Glomerular visceral epithelial cell (primary cell): ENCODE measurements at regions not wholly inside any gene's neighbourhood (a gene's known extent, or its start where the extent isn't known, plus 50 kb on each side); places are given as distances from the start of the nearest gene placed in this dataset.

Experiments used
- DNase-seq: peaks from one replicate; pipeline ENCODE4 v3.0.0-alpha.2; 2016; ENCODE audit errors: extremely low spot score

DNA sequence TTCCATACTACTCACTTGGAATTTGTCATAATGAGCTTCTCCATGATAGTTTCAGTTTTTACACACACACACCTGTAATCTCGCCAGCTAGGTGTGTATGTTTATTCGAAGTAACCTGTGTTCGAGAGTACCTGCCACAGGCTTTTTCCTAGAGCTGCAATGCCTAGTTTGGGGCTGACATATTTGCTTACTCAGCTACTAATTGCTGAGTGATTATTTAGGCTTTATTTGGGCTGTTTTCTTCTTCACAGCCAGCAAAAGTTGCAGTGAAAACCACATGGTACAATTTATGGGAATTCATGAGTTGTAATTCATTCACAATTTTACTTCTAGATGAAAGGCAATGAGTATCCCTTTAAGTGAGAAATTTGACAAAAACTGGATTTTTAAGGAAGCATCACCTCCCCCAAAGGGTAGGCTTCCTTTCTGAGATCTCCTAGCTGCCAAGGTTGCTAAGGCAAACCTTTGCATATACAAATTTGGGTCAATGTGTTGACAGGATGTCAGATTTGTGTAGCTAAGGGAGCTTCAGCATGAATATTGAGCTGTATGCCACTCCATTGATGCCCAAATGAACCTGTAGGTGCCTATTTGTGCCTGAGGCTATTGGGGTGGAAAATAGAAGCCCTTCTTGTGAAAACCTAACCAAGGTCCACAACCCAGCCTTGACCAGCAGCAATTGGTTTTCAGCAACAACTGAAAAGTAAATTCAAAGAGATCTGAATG lies 108.7 kb upstream of the OTX2 start:
- no peak for DNase-seq

DNA sequence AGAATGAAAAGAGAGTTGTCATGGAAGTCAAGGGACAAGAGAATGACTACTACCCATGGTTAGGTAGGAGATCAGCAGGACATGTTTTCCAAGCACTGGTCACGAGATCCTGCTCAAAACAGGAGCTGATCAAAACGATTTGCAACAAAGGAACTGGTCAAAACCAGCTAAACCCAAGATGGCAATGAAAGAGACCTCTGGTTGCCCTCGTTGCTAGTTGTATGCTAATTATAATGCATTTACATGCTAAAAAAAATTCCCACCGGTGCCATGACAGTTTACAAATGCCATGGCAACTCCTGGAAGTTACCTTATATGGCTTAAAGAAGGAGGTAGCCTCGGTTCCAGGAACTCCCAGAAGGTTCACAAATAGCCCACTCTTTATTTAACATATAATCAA lies 95.0 kb upstream of the OTX2 start:
- DNase-seq, result no peak

DNA sequence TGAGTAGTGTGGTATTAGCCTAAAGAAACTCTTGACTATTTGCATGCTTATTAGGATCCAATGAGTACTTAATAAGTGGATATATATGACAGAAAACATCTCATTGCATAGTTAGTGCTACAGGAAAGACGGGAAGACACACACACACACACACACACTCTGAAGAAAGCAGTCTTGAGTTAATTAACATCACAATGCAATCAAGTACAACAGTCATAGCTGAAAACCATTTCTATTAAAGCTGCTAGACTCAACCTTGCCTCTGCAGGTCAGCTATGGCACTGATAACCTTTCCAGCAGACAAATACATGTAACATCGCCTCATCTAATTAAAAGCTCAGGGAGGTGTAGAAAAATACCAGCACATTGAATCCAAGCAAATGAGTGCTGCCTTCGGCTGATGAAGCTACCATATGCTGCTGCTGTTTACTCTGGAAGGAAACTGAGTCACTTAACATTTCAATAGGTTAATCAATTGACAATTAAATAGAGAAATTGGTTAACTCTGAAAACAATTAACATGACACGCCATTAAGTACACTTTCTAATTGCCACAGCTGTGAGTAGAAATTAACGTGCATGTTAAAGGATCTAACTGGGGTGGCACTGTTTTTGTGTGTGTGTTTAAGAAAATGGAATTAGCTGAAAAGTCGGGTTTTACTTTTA lies 93.2 kb upstream of the OTX2 start:
- DNase-seq, result no peak

DNA sequence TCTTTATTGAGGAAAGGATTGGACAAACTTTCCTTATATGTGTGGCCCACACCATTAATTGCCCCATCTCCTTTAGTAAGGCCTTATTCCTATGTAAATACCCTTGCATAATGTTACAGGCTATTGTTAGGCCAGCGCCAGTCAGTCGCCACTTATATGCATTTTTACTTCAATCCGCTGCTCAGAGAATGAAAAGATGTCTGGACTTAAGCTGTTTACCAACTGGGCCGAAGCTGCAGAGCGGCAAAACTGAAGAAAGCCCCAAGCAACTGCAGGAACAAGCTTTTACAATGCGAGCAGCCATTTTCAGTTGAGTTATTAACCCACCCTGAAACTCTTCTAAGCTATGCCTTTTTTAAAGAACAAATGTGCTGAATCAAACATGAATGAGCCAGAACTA lies 92.1 kb upstream of the OTX2 start:
- no peak for DNase-seq

DNA sequence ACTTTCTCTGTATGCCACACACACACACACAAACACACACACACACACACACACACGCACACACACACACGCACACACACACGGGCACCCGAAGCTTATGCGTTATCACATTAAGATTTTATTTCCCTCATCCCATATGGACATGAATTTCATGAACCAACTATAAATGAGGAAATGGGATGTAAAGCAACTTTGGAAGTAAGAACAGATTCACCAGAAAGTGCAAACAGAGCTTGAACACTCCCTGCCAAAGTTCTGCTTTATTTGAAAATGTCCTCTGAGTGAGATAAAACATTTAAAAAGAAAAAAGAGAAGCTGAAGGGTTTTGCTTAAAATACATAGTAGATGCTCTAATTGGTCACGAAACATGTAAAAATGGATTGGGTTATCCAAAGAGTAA lies 90.4 kb upstream of the OTX2 start:
- DNase-seq, result no peak

DNA sequence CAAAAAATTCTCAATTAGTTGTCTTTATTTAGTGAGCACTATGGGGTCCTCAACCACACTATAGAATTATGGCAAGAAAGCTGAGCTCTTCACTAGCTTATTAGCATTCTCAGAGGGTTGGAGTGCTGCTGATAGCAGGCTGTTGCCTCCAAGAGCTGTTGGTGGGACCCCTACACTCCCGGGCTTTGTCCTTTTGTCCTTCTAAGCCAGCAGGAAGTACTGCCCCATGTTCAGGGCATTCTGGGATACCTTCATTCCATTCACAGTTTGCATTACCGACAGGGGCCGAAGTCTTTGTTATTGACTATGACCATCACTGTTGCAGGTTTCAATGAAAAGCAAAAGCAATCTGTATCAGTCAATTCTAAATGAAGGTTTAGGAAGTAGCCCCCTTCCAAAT lies 89.5 kb upstream of the OTX2 start:
- no peak for DNase-seq

DNA sequence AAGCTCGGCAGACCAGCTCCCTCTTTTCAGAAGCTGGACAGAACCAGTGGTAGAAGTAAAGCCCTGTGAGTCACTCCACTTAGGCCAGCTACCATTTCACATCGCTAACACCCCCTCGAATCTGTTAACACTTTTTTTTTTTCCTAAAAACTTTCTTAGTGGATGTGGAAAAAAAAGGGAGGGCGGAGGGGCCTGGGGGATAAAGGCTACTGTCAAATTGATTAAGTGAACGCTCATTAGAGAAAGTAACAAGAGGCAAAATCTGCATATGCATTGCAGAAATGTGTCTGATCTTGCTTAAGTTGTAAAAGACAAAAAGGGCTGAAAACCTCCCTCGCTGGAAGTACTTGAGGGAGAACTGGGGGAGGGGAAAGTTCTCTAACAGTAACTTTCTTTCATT lies 86.6 kb upstream of the OTX2 start:
- DNase-seq, result no peak

DNA sequence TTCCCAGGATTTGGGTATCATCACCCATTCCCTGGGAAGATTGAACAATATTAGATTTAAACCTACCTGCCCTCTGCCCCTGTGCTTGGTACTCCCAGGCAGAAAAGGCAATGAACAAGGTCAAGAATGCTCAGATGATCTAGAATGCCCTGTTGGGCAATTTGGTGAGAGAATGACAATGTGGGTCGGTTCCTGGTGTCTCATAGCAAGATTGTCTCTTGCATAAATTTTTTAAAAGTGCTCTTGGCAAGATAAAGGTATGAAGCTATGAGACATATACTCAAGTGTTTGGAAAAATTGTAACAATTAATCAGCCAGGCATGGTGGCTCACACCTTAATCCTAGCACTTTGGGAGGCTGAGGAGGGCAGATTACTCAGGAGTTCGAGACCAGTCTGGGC lies 86.0 kb upstream of the OTX2 start:
- DNase-seq, result no peak

DNA sequence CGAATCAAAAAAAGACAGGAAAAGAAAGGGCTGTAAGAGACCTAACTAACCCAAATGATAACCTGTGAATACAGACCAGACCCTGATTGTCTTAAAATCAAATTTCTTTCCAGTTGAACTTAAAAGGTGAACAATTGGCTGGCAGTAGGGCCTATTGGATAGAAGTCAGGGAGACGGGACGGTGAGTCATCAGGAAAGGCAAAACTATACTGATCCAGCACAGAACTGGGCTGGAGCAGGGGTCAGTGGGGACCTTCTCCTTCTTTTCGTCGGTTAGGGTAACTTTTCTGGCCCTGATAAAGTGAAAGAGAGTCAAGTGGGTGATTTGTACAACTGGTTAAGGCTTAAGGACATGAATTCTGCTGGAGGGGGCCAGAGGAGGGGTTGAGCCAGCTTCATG lies 84.9 kb upstream of the OTX2 start:
- DNase-seq, result no peak

DNA sequence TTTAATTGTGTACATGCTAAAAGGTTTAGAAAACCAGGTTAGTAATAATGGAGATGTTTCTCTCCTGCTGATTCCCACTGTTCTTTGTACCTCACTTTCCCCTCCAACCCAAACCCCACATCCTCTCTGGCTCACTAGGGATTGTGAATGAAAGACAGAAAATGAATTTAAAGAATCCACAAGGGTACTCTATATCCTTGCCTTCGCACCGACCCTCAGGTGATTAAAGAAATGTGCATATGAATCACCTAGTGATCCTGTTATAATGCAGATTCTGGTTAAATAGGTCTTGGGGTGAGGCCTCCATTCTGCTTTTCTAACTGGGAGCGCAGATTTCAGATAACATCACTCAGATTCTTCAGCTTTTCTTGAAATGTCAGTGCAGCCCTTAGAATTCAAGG lies 84.3 kb upstream of the OTX2 start:
- no peak for DNase-seq

DNA sequence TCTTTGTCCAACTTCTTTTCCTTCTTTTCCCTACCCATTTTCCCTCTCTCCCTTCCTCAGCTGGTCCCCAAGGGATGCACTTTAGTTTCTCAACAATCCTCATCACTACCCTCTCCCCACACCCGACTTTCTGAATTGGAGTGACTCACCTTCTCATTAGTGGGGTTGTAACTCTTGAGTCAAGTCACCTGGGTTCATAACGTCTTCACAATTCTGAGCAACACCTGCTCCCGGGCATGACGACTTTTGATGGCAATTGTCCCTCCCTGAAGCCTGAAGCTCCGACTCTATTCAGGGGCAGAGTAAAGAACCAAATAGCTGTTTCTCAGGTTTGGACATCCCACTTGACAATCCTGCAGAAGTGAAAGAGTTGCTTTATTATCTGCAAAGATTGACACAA lies 82.7 kb upstream of the OTX2 start:
- no peak for DNase-seq

DNA sequence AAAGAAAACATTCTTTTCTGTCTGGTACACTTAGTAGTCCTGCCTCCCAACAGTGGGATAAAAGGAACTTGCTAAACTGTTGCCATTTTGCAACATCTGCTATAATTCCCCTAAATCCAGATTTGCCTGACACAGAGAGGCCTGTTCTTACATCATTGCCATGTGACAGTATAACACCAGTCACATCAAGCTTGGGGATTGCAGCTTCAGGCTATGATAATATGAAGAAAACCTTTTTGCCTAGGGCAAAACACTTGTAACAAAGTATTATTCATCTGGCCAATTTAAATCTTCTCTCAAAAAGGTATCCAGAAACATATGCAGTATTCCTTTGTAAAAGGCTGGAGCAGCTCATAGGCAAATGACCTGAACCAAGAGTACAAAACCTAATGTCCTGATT lies 80.9 kb upstream of the OTX2 start:
- DNase-seq, result no peak

DNA sequence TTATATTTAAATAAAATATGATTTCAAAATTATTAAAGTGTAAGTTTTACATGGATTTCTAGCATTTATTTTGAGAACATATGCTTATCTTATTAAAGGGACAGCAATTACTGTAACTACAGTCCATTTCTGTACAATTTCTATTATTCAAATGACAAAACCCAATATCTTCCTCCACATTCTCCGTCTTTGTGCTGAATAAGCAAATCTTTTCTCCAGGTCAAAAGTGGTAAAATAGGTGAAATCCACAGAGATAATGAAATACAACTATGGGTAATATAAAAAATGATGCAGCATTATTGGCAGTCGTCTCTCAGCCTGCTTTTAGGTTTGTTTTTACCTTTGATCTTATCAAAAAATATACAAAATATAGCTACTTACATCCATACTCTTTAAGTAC lies 79.4 kb upstream of the OTX2 start:
- no peak for DNase-seq

DNA sequence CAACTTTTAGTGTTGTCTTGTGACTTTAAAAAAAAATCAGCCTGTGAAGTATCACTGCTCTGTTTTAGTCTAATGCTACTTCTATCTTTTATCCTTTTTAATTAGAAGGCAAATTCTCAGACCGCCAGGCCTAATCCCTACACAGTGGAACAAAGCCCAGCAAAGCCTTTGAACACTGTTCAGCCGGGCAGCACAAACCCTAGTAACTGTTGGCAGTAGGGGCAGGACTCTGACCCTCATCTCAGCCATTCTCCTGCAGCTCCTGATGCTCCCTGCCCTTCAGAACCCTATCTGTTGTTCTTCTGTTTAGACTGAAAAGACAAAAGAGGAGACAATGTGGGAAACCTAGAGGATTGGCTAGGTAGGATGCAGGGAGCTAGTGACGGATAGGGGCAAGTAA lies 78.0 kb upstream of the OTX2 start:
- DNase-seq, result no peak

DNA sequence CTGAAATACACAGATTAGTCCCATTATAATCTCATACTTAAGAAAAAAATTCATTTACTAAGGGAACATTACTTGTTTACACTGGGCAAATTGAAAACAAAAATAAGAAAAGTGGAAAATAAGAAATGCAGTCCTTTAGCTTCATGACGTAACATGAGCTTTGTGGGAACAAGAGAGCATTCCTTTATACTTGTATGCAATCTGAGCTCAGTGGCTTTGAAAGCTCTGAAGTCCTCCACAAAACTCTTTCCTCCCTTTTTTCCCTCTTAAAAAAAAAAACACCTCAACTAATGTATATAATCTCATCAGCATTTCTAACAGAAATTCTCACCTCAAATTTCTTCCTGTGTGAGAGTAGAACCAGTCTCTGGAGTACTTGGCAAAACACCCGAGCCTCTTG lies 76.9 kb upstream of the OTX2 start:
- DNase-seq, result no peak

DNA sequence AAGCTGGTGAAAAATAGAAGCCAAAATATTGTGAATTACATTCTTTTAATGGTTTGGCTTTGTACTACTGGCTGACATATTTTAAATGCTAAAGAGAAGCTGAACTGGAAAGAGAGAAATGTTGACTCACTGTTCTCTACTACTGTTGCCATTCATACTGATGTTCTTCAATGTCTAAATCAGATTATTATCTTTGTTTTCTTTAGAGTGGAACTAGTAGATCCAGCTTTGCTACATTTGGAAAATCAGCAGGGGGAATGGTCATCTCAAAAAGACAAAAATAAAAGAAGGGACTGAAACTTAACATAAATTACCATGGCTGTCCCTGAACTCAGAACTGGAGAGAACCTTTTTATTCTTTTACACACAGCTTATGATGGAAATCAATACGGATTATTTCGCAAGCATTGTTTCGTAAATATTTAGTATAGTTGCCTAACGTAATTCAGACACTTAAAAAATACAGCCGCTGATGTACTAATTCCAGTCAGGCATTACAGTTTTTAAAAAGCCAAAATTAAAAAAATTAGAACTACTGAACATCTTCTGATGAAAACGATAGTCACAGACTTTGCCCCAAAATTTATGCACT lies 76.3 kb upstream of the OTX2 start:
- DNase-seq, result no peak

DNA sequence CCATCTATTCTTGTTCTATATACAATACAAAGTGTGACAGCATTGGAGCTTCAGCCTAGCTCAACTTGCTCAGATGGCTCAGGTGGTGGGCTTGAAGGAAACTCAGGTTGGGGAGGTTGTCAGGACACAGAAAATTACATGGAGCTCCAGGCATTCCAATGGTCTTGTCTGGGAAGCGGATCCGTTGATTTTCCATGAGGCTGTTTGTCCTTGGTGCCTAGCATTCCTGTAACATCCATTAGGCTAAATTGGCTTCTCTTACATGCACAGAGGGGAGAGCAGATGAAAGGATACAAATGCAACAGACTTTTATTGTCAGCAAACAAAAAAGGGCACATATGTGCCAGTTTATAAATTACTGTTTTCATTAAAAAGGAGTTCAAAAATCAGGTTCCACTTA lies 75.5 kb upstream of the OTX2 start:
- DNase-seq, result no peak

DNA sequence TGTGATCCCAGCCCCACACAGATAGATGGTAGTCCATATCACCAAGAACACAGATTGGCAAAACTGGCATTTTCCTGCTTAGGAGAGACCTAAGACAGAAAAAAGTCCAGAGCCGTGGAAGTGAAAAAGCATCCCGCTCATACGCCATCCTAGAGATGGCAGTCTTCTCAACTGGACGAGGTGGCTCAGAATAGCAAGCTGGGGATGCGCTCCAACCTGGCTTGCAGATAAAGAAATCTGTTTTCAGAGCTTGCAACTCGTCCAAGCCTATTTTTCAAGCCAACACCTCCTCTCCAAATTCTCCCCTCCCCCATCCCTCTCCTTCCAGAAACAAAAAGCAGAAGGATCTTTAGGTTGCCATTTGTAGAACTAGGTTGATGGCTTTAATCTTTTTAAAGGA lies 74.3 kb upstream of the OTX2 start:
- no peak for DNase-seq

DNA sequence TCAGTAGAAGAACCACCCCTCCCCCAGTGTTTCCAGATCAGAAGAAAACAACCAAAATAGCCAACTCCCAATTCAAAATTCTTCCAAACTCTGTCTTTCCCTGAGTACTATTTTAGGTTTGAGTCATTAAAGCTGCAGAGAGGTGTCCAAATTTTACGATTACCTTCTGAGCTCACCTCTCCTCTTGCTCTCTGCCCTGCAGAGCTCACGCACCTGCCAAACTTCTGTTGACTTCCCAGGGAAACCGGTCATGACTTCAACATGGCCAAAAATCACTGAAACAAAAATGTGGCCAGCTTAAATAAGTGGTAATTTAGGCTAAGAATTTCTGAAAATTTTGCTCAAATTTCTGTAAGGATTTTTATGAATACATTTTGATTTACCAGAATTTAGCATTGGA lies 70.9 kb upstream of the OTX2 start:
- DNase-seq, result no peak

DNA sequence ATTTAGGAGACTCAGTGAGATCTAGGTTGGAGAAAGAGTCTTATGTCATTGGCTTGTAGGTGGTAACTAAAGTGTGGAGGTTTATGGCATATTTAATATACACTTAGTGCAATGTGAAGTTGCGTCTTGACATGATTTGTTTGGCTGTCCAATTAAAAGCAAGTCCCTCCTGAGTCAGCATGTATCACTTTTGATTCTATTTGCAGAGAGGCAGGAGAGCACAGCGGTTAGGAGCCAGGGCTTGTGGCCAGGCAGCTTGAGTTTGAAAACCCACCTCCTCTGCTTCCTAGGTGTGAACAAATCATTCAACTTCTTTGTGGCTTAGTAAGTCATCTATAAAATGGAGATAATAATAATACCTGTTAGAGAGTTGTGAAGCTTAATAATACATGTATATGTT lies 68.5 kb upstream of the OTX2 start:
- no peak for DNase-seq

DNA sequence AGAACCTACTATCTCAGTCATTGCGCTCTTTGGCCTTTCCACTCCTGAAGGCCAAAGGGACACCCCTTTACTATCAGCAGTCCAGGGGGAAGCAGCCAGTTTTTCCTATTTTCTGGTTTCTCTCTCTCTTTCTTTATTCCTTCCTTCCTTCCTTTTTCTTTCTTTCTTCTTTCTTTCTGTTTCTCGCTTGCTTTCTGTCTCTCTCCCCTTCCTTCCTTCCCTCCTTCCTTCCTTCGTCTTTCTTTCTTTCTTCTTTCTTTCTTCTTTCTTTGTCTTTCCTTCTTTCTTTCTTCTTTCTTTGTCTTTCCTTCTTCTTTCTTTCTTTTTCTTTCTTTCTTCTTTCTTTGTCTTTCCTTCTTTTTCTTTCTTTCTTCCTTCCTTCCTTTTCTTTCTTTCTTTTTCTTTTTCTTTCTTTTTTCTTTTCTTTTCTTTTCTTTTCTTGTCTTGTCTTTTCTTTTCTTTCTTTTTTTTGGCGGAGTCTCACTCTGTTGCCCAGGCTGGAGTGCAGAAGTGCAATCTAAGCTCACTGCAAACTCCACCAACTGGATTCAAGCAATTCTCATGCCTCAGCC lies 64.9 kb upstream of the OTX2 start:
- no peak for DNase-seq

DNA sequence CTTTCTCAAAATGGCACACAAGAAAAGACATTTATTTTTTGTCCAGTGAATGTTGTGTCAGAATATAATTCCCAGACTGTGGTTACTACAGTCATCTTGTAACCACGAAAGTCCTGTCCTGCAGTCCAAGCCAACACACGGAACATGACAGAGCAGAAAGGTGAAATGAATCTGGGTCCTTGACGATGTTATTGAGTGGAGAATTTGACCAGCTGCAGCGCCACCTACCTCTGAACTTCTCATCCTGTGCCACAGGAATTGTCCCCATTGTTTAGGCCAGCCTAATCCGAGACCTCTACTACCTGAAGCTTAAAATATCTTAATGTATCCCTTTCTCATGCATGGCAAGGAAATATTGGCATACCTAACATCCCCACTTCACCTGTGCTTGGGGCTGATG lies 64.1 kb upstream of the OTX2 start:
- DNase-seq, result no peak

DNA sequence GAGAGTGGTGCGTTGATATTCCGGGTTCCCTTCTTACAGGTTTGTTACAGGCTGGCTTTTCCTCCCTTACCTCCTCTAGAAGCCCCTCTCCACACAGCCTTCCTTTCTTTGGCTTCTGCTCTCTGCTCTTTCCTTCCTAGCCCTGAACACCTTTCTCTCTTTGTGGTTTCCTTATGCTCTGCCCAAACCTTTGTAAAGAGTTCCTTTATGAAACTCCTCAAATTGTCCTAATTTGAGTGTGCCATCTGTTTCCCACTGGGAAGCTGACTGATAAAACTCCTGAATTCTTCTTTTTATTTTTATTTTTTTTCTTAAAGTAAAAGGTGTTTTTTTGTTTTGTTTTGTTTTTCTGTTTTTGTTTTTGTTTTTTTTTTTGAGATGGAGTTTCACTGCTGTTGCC lies 60.1 kb upstream of the OTX2 start:
- no peak for DNase-seq
